K562 (cell line): ENCODE measurements at regions not wholly inside any gene's neighbourhood (a gene's known extent, or its start where the extent isn't known, plus 50 kb on each side); places are given as distances from the start of the nearest gene placed in this dataset.

Source experiments
- ATAC-seq: fragments of 200-7000 bp; cut with Tn5 transposase; 3 replicates; pipeline ENCODE4 v1.9.1; 2020; ENCODE audit warnings: moderate library complexity
- BruUV-seq: library from RNA; stranded (reverse); fragments of 400-500 nt; replicated peaks from 2 replicates; lab custom pipeline; 2021; lab: Mats Ljungman, UMichigan
- CTCF ChIA-PET: fragments of 300-600 bp; formaldehyde crosslinking; extraction: SDS; loops from one replicate; lab custom pipeline; 2021; ENCODE audit warnings: low intra/inter-chr PET ratio; lab: Yijun Ruan, JAX
- POLR2A ChIA-PET: fragments of 300-600, 350-650 bp; sonication (Branson Sonifier 250); formaldehyde crosslinking; extraction: SDS; loops from one replicate; lab custom pipeline; 2021; ENCODE audit warnings: antibody characterized with exemption, inconsistent platforms; lab: Yijun Ruan, JAX
- DNase-seq, 4 experiments: peaks; one replicate each; pipeline versions ENCODE4 v3.0.0 to v3.0.0-alpha.2; 2011 to 2018; ENCODE audit warnings: low spot score in 3 of 4, mixed read lengths in 3 of 4; ENCODE audit errors: extremely low read depth in 1 of 4
- FAIRE-seq: peaks from 2 replicates; lab custom pipeline; 2011; peaks lifted over from hg19 to GRCh38; lab: Jason Lieb, UNC
- H2AFZ ChIP-seq: 2 replicates; pipeline ENCODE4 v1.6.0; 2011; ENCODE audit warnings: low read depth, low read length, control low read depth, inconsistent platforms
- H3K27ac ChIP-seq: fragments of 200-600 bp; 3 replicates; pipeline ENCODE4 v1.8.0; 2011; ENCODE audit warnings: low read depth, mild to moderate bottlenecking, control low read depth, inconsistent platforms, low read length, moderate library complexity, mixed read lengths; ENCODE audit errors: extremely low read depth
- H3K27me3 ChIP-seq, 2 experiments: fragments of 300-600 bp in 1 of 2; 2 replicates in 1 of 2; 3 replicates in 1 of 2; pipeline versions ENCODE4 v1.6.0 to v1.8.0; 2011; ENCODE audit warnings: inconsistent platforms in 2 of 2, low read length in 2 of 2, mild to moderate bottlenecking in 1 of 2, mixed read lengths in 1 of 2, moderate library complexity in 1 of 2; ENCODE audit not compliant: control insufficient read depth in 2 of 2, insufficient read depth in 2 of 2
- H3K36me3 ChIP-seq: fragments of 300-600 bp; 3 replicates; pipeline ENCODE4 v1.8.0; 2011; ENCODE audit warnings: mild to moderate bottlenecking, low read length, inconsistent platforms; ENCODE audit not compliant: control insufficient read depth, insufficient read depth
- H3K4me1 ChIP-seq, 2 experiments: fragments of 200-600 bp in 1 of 2; replicated peaks in 1 of 2; 2 replicates in 1 of 2; 3 replicates in 1 of 2; pipeline versions ENCODE4 v1.5.1 to v1.8.0; 2011; ENCODE audit warnings: inconsistent platforms in 2 of 2, low read length in 2 of 2, mild to moderate bottlenecking in 1 of 2, mixed read lengths in 1 of 2, moderate library complexity in 1 of 2; ENCODE audit not compliant: control insufficient read depth in 2 of 2, insufficient read depth in 2 of 2
- H3K4me2 ChIP-seq: 2 replicates; pipeline ENCODE4 v1.6.1; 2011; ENCODE audit warnings: low read length, control low read depth, inconsistent platforms, mixed read lengths; ENCODE audit not compliant: insufficient read depth
- H3K4me3 ChIP-seq: fragments of 200-600 bp; sonication (generic), shearing (Covaris generic); 2 replicates; pipeline ENCODE4 v1.5.1; 2016; ENCODE audit warnings: control low read depth, inconsistent platforms
- H3K79me2 ChIP-seq: fragments of 200-600 bp; 3 replicates; pipeline ENCODE4 v1.8.0; 2011; ENCODE audit warnings: low read length, inconsistent platforms; ENCODE audit not compliant: control insufficient read depth, insufficient read depth
- H3K9ac ChIP-seq, 2 experiments: 2 replicates each; pipeline versions ENCODE4 v1.6.0 to v1.6.1; 2011; ENCODE audit warnings: low read depth in 2 of 2, low read length in 2 of 2, control low read depth in 1 of 2, inconsistent platforms in 1 of 2, mild to moderate bottlenecking in 1 of 2, mixed read lengths in 1 of 2; ENCODE audit not compliant: insufficient read depth in 1 of 2
- H3K9me1 ChIP-seq: one replicate; pipeline ENCODE4 v1.6.0; 2011; ENCODE audit warnings: inconsistent platforms, mild to moderate bottlenecking, low read length, moderate library complexity; ENCODE audit not compliant: control insufficient read depth, insufficient read depth
- H3K9me3 ChIP-seq: replicated peaks from 2 replicates; pipeline ENCODE4 v1.5.1; 2011; ENCODE audit warnings: low read depth, low read length, inconsistent platforms; ENCODE audit not compliant: control insufficient read depth, insufficient read depth
- H4K20me1 ChIP-seq: replicated peaks from 2 replicates; pipeline ENCODE4 v1.6.1; 2011; ENCODE audit warnings: low read length, inconsistent platforms, mixed read lengths; ENCODE audit not compliant: control insufficient read depth, insufficient read depth
- ADNP ChIP-seq: fragments of 200-800 bp; sonication (Bioruptor generic); IDR thresholded peaks from 2 replicates; pipeline ENCODE4 v1.6.1; 2016; ENCODE audit warnings: missing genetic modification characterization, missing compliant biosample characterization
- ARNT ChIP-seq, 2 experiments: fragments of 450-650 bp; IDR thresholded peaks; 2 replicates each; pipeline ENCODE4 v1.6.1; 2016; ENCODE audit warnings: mild to moderate bottlenecking in 1 of 2
- BACH1 ChIP-seq: fragments of 200-800 bp; sonication (Bioruptor generic); IDR thresholded peaks from 2 replicates; pipeline ENCODE4 v1.6.1; 2016; ENCODE audit warnings: missing genetic modification characterization, missing compliant biosample characterization
- CBX5 ChIP-seq: IDR thresholded peaks from 2 replicates; pipeline ENCODE4 v1.6.1; 2014; ENCODE audit warnings: low read depth, borderline replicate concordance
- HNRNPUL1 ChIP-seq: fragments of 200-400 bp; formaldehyde crosslinking; IDR thresholded peaks from 2 replicates; pipeline ENCODE4 v1.6.1; 2017; ENCODE audit warnings: low read length
- MEF2A ChIP-seq: IDR thresholded peaks from 2 replicates; pipeline ENCODE4 v1.6.1; 2011; ENCODE audit warnings: low read depth, mild to moderate bottlenecking, low read length, moderate library complexity; ENCODE audit not compliant: control insufficient read depth
- NR2C2 ChIP-seq, 2 experiments: fragments of 200-800 bp in 1 of 2; sonication (Bioruptor generic) in 1 of 2; sonication (generic) in 1 of 2; formaldehyde crosslinking in 1 of 2; IDR thresholded peaks; 2 replicates each; pipeline versions ENCODE4 v1.6.1 to v1.8.0; 2016 to 2022; ENCODE audit warnings: mild to moderate bottlenecking in 1 of 2, missing compliant biosample characterization in 1 of 2, missing genetic modification characterization in 1 of 2, missing genetic modification reagents in 1 of 2
- WHSC1 ChIP-seq: IDR thresholded peaks from one replicate; pipeline ENCODE4 v1.6.1; 2012; ENCODE audit warnings: low read length, control low read depth, inconsistent platforms
- ZNF280A ChIP-seq: fragments of 450-650 bp; IDR thresholded peaks from 2 replicates; pipeline ENCODE4 v1.6.1; 2018; ENCODE audit warnings: mild to moderate bottlenecking, low read depth; ENCODE audit not compliant: partially characterized antibody
- ZNF436 ChIP-seq: fragments of 250-450, 450-650 bp; sonication (Bioruptor Pico); formaldehyde crosslinking; IDR thresholded peaks from 2 replicates; pipeline ENCODE4 v1.7.0; 2020; ENCODE audit warnings: mild to moderate bottlenecking
- WGBS: fragments of 100-300 bp; shearing (Covaris generic); methylation state at CpG from one replicate; pipeline ENCODE4 v1.1.6; 2016; ENCODE audit warnings: low coverage, mixed read lengths; ENCODE audit not compliant: insufficient coverage; ENCODE audit errors: missing lambda C conversion rate; 5-methylcytosine and 5-hydroxymethylcytosine counted together
- in situ Hi-C: fragments of 300-500 bp; cut with MboI; formaldehyde crosslinking; loops from 4 replicates; pipeline ENCODE4 v1.15.0; 2018; ENCODE audit warnings: inconsistent platforms, mixed read lengths
- intact Hi-C: fragments of 100-400 bp; cut with micrococcal nuclease; formaldehyde crosslinking; loops from 2 replicates; pipeline ENCODE4 v1.14.2; 2022

- ChIA-PET POLR2A (interaction anchor here (0.6 kb wide), 1 partner anchor 413 kb away, joined by 3 read pairs; no protein-coding TSS in a partner anchor), CTCF (no interaction called here)
- Histone ChIP-seq H3K9ac (no peak overlapping the region), H3K36me3 (no peaks in the 10 kb centered on the region), H3K4me2 (no peak overlapping the region), H3K27me3 (peaks cover 4 to 92% of the 10 kb centered on the region in 2 experiments), H2AFZ (no peak overlapping the region), H3K79me2 (no peaks in the 10 kb centered on the region), H3K4me3 (no peak overlapping the region), H3K9me3 (no peaks in the 10 kb centered on the region), H3K4me1 (no peaks in the 10 kb centered on the region; a peak in 1 of 5 replicates), H4K20me1 (no peaks in the 10 kb centered on the region), H3K27ac (no peak overlapping the region), H3K9me1 (no peaks in the 10 kb centered on the region)
- intact Hi-C loops (no loop called here), in situ Hi-C loops (no loop called here)
- FAIRE-seq (no peak), ATAC-seq (no peak), DNase-seq (no peak)
- no peak for TF ChIP-seq ADNP
- no peak for TF ChIP-seq MEF2A
- no peak for TF ChIP-seq WHSC1
- no peak for TF ChIP-seq ZNF280A
- no peak for TF ChIP-seq NR2C2 (CRISPR knock-in tag; IDR thresholded peaks at IDR 0.05)
- no peak for TF ChIP-seq NR2C2 (tag; IDR thresholded peaks at IDR 0.05)
- TF ChIP-seq ZNF436: no peak
- TF ChIP-seq BACH1: no peak
- no peak for TF ChIP-seq CBX5
- TF ChIP-seq HNRNPUL1: no peak
- TF ChIP-seq ARNT (IDR thresholded peaks at IDR 0.05): no peak
- WGBS: under 1% methylated on average over 15 of the region's 18 CpGs
- BruUV-seq: no TSS peak
Measured at GRCh38 chr14:101501341-101501740, 60.0 kb upstream of the DIO3 start.
